ENCODE measurements at regions not wholly inside any gene's neighbourhood (a gene's known extent, or its start where the extent isn't known, plus 50 kb on each side); places are given as distances from the start of the nearest gene placed in this dataset.

DNA sequence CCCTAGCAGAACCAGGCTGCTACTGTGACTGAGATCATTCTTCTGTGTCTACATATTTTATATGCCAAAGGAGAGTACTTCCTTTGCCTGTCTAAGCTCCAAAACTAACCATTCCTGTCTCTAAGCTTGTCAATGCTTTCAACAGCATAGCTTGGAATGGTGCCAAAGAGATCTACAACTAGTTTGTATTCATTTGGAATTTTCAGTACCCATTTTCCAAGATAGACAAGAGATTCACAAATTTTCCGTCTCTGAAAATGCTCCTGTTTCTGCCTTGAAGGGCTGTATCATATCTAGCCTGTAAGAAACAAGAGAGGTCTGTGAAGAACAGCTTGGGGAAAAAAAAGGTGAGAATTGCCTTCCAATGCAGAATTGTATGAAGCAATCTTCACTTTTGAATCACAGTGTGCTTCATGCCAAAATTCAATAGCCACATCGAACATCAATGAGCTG lies 334.4 kb upstream of the ACTBL2 start:
- TF ChIP-seq NR2F2 (IDR thresholded peaks at IDR 0.05) = no peak
- no peak for TF ChIP-seq CTCF (IDR thresholded peaks at IDR 0.05; ENCODE audit: low read depth, low read length, missing input control)
- TF ChIP-seq ATF3 (IDR thresholded peaks at IDR 0.05) = no peak

All from liver (tissue), 3 donors.